BLaER1 (cell line): ENCODE measurements at regions not wholly inside any gene's neighbourhood (a gene's known extent, or its start where the extent isn't known, plus 50 kb on each side); places are given as distances from the start of the nearest gene placed in this dataset.

Experiments
- H3K27ac ChIP-seq: shearing (Covaris generic); formaldehyde crosslinking; 2 replicates; pipeline ENCODE4 v1.8.1; 2022
- H3K27me3 ChIP-seq: shearing (Covaris generic); formaldehyde crosslinking; 2 replicates; pipeline ENCODE4 v1.8.1; 2022
- H3K36me3 ChIP-seq: shearing (Covaris generic); formaldehyde crosslinking; 2 replicates; pipeline ENCODE4 v1.8.1; 2022
- H3K4me1 ChIP-seq: shearing (Covaris generic); formaldehyde crosslinking; 2 replicates; pipeline ENCODE4 v1.8.1; 2022
- H3K4me2 ChIP-seq: shearing (Covaris generic); formaldehyde crosslinking; 2 replicates; pipeline ENCODE4 v1.8.1; 2022
- H3K4me3 ChIP-seq: shearing (Covaris generic); formaldehyde crosslinking; 2 replicates; pipeline ENCODE4 v1.8.1; 2022
- H3K9ac ChIP-seq: shearing (Covaris generic); formaldehyde crosslinking; 2 replicates; pipeline ENCODE4 v1.8.1; 2022
- H3K9me3 ChIP-seq: shearing (Covaris generic); formaldehyde crosslinking; 2 replicates; pipeline ENCODE4 v1.8.1; 2022
- H4K20me1 ChIP-seq: shearing (Covaris generic); formaldehyde crosslinking; 2 replicates; pipeline ENCODE4 v1.8.1; 2022
- Cebpa-rat ChIP-seq: shearing (Covaris generic); IDR thresholded peaks from 2 replicates; pipeline ENCODE4 v1.8.1; 2022

- TF ChIP-seq Cebpa-rat = no peak
- peaks cover 21% of the 10 kb centered on the region for H3K4me1 ChIP-seq
- H3K27ac ChIP-seq = no peak overlapping the region; the same call in 1 of the 2 replicates
Measured at GRCh38 chr2:144333143-144333555, 186.8 kb downstream of the ZEB2 start.

GRCh38 chr2:144332356-144333142 is 187.4 kb downstream of the ZEB2 start:
- H3K27ac ChIP-seq = peak overlapping the region; percentile 85
- no peak for TF ChIP-seq Cebpa-rat
- peaks cover 21% of the 10 kb centered on the region for H3K4me1 ChIP-seq
- peak overlapping the region; percentile 77 for H3K4me3 ChIP-seq
- H3K9ac ChIP-seq = peak overlapping the region; percentile 87
- H3K4me2 ChIP-seq = peak overlapping the region; percentile 79
- H3K27me3 ChIP-seq = no peaks in the 10 kb centered on the region
- H3K9me3 ChIP-seq = no peaks in the 10 kb centered on the region
- no peaks in the 10 kb centered on the region for H4K20me1 ChIP-seq
- H3K36me3 ChIP-seq = no peaks in the 10 kb centered on the region; the same call in 1 of the 2 replicates

More at GRCh38 chr2:144333143-144333555, 186.8 kb downstream of the ZEB2 start:
- Histone ChIP-seq H3K36me3 (no peaks in the 10 kb centered on the region), H3K9ac (peak overlapping the region; percentile 87; the same call in 1 of the 2 replicates), H3K9me3 (no peaks in the 10 kb centered on the region), H3K4me2 (peak overlapping the region; percentile 79), H3K4me3 (peak overlapping the region; percentile 77), H4K20me1 (no peaks in the 10 kb centered on the region), H3K27me3 (no peaks in the 10 kb centered on the region)

GRCh38 chr2:144331674-144332355 is 188.1 kb downstream of the ZEB2 start:
- H3K9me3 ChIP-seq = no peaks in the 10 kb centered on the region
- no peak for TF ChIP-seq Cebpa-rat
- no peaks in the 10 kb centered on the region for H4K20me1 ChIP-seq
- peak overlapping the region; percentile 92 for H3K4me2 ChIP-seq
- H3K9ac ChIP-seq = peak overlapping the region; percentile 87
- peak overlapping the region; percentile 77 for H3K4me3 ChIP-seq
- no peaks in the 10 kb centered on the region for H3K27me3 ChIP-seq
- peak overlapping the region; percentile 85 for H3K27ac ChIP-seq
- peaks cover 21% of the 10 kb centered on the region for H3K4me1 ChIP-seq
- H3K36me3 ChIP-seq = no peaks in the 10 kb centered on the region; the same call in 1 of the 2 replicates

GRCh38 chr2:144330951-144331673 is 188.8 kb downstream of the ZEB2 start:
- Histone ChIP-seq H3K27me3 (no peaks in the 10 kb centered on the region), H3K4me2 (peak overlapping the region; percentile 92), H3K27ac (peak overlapping the region; percentile 85; the same call in 1 of the 2 replicates), H3K36me3 (no peaks in the 10 kb centered on the region; the same call in 1 of the 2 replicates), H3K4me3 (peak overlapping the region; percentile 77), H3K4me1 (peaks cover 21% of the 10 kb centered on the region), H3K9ac (peak overlapping the region; percentile 87), H3K9me3 (no peaks in the 10 kb centered on the region), H4K20me1 (no peaks in the 10 kb centered on the region)
- TF ChIP-seq Cebpa-rat = no peak

GRCh38 chr2:144329472-144329871 is 190.4 kb downstream of the ZEB2 start:
- no peak for TF ChIP-seq Cebpa-rat
- no peaks in the 10 kb centered on the region for H3K9me3 ChIP-seq
- no peak overlapping the region for H3K4me2 ChIP-seq
- H3K27me3 ChIP-seq = no peaks in the 10 kb centered on the region
- H3K9ac ChIP-seq = no peak overlapping the region
- H3K4me3 ChIP-seq = no peak overlapping the region
- H4K20me1 ChIP-seq = no peaks in the 10 kb centered on the region
- peaks cover 33% of the 10 kb centered on the region for H3K4me1 ChIP-seq
- H3K36me3 ChIP-seq = no peaks in the 10 kb centered on the region; the same call in 1 of the 2 replicates
- H3K27ac ChIP-seq = no peak overlapping the region

- no peaks in the 10 kb centered on the region for H4K20me1 ChIP-seq
Measured at GRCh38 chr2:144328938-144329337, 191.0 kb downstream of the ZEB2 start.

GRCh38 chr2:144326825-144327224 is 193.1 kb downstream of the ZEB2 start:
- Histone ChIP-seq H4K20me1 (no peaks in the 10 kb centered on the region), H3K27ac (no peak overlapping the region), H3K4me1 (peaks cover 26% of the 10 kb centered on the region), H3K9ac (no peak overlapping the region), H3K4me3 (no peak overlapping the region), H3K27me3 (no peaks in the 10 kb centered on the region), H3K9me3 (0 out of 2 replicates have a peak, but pooled peaks cover 6% of the 10 kb centered on the region), H3K4me2 (no peak overlapping the region), H3K36me3 (no peaks in the 10 kb centered on the region; the same call in 1 of the 2 replicates)
- TF ChIP-seq Cebpa-rat = no peak

More at GRCh38 chr2:144328938-144329337, 191.0 kb downstream of the ZEB2 start:
- Histone ChIP-seq H3K27me3 (no peaks in the 10 kb centered on the region), H3K4me2 (no peak overlapping the region), H3K9ac (no peak overlapping the region), H3K36me3 (no peaks in the 10 kb centered on the region; the same call in 1 of the 2 replicates), H3K27ac (no peak overlapping the region), H3K9me3 (no peaks in the 10 kb centered on the region), H3K4me1 (peaks cover 34% of the 10 kb centered on the region), H3K4me3 (no peak overlapping the region)
- no peak for TF ChIP-seq Cebpa-rat

GRCh38 chr2:144325086-144325485 is 194.8 kb downstream of the ZEB2 start:
- no peak for TF ChIP-seq Cebpa-rat
- H3K4me3 ChIP-seq = no peak overlapping the region
- 0 out of 2 replicates have a peak, but pooled peaks cover 12% of the 10 kb centered on the region for H3K9me3 ChIP-seq
- H3K27ac ChIP-seq = no peak overlapping the region
- H4K20me1 ChIP-seq = no peaks in the 10 kb centered on the region
- H3K9ac ChIP-seq = no peak overlapping the region
- no peaks in the 10 kb centered on the region; the same call in 1 of the 2 replicates for H3K36me3 ChIP-seq
- peaks cover 24% of the 10 kb centered on the region for H3K4me1 ChIP-seq
- peak overlapping the region; percentile 39 for H3K4me2 ChIP-seq
- no peaks in the 10 kb centered on the region for H3K27me3 ChIP-seq

- Histone ChIP-seq H3K36me3 (no peaks in the 10 kb centered on the region; the same call in 1 of the 2 replicates), H3K9me3 (0 out of 2 replicates have a peak, but pooled peaks cover 12% of the 10 kb centered on the region), H3K27ac (no peak overlapping the region), H3K4me2 (peak overlapping the region; percentile 39), H4K20me1 (no peaks in the 10 kb centered on the region), H3K4me3 (no peak overlapping the region), H3K4me1 (peaks cover 23% of the 10 kb centered on the region), H3K27me3 (no peaks in the 10 kb centered on the region), H3K9ac (no peak overlapping the region)
- TF ChIP-seq Cebpa-rat = no peak
Measured at GRCh38 chr2:144324446-144325045, 195.4 kb downstream of the ZEB2 start.
